Activated CD8-positive, alpha-beta memory T cell treated with anti-CD3 and anti-CD28 coated beads, Interleukin-2, amount 50 U/mL, for 24 hours (primary cell): ENCODE measurements at regions not wholly inside any gene's neighbourhood (a gene's known extent, or its start where the extent isn't known, plus 50 kb on each side); places are given as distances from the start of the nearest gene placed in this dataset.

ENCODE experiments used
- DNase-seq: peaks from one replicate; pipeline ENCODE4 v3.0.0-alpha.2; 2020; ENCODE audit errors: extremely low read depth

GRCh38 chr4:123807866-123808265, 411.3 kb downstream of the SPRY1 start:
- no peak for DNase-seq

- no peak for DNase-seq
Measured at GRCh38 chr4:123809864-123810263, 413.3 kb downstream of the SPRY1 start.

GRCh38 chr4:123812066-123812390, 415.4 kb downstream of the SPRY1 start:
- DNase-seq: no peak

GRCh38 chr4:123813901-123814300, 417.3 kb downstream of the SPRY1 start:
- no peak for DNase-seq

GRCh38 chr4:123816462-123816861, 419.9 kb downstream of the SPRY1 start:
- no peak for DNase-seq

- no peak for DNase-seq
Measured at GRCh38 chr4:123817025-123817688, 420.6 kb downstream of the SPRY1 start.

GRCh38 chr4:123819362-123820035, 422.9 kb downstream of the SPRY1 start:
- no peak for DNase-seq

GRCh38 chr4:123821861-123822260, 425.3 kb downstream of the SPRY1 start:
- DNase-seq: no peak

GRCh38 chr4:123822353-123822752, 425.8 kb downstream of the SPRY1 start:
- DNase-seq: no peak

GRCh38 chr4:123823244-123823643, 426.6 kb downstream of the SPRY1 start:
- DNase-seq: no peak

GRCh38 chr4:123824524-123824923, 427.9 kb downstream of the SPRY1 start:
- no peak for DNase-seq

GRCh38 chr4:123825596-123826291, 429.1 kb downstream of the SPRY1 start:
- DNase-seq: no peak

- no peak for DNase-seq
Measured at GRCh38 chr4:123826896-123827295, 430.3 kb downstream of the SPRY1 start.

- DNase-seq: no peak
Measured at GRCh38 chr4:123827511-123827910, 430.9 kb downstream of the SPRY1 start.

- no peak for DNase-seq
Measured at GRCh38 chr4:123830930-123831329, 434.3 kb downstream of the SPRY1 start.

GRCh38 chr4:123832173-123833026, 435.8 kb downstream of the SPRY1 start:
- no peak for DNase-seq

GRCh38 chr4:123833171-123833643, 436.6 kb downstream of the SPRY1 start:
- no peak for DNase-seq

- DNase-seq: no peak
Measured at GRCh38 chr4:123835831-123836590, 439.4 kb downstream of the SPRY1 start.

- no peak for DNase-seq
Measured at GRCh38 chr4:123836851-123837595, 440.4 kb downstream of the SPRY1 start.

GRCh38 chr4:123838474-123838873, 441.9 kb downstream of the SPRY1 start:
- DNase-seq: no peak

- no peak for DNase-seq
Measured at GRCh38 chr4:123840197-123840596, 443.6 kb downstream of the SPRY1 start.
